Ishikawa (cell line): ENCODE measurements at regions not wholly inside any gene's neighbourhood (a gene's known extent, or its start where the extent isn't known, plus 50 kb on each side); places are given as distances from the start of the nearest gene placed in this dataset.

Source experiments
- CEBPB ChIP-seq: IDR thresholded peaks from 2 replicates; pipeline ENCODE4 v1.6.1; 2012
- CREB1 ChIP-seq: IDR thresholded peaks from 2 replicates; pipeline ENCODE4 v1.6.1; 2012; ENCODE audit warnings: low read depth
- EGR1 ChIP-seq: IDR thresholded peaks from 2 replicates; pipeline ENCODE4 v1.6.1; 2012
- EP300 ChIP-seq: IDR thresholded peaks from 2 replicates; pipeline ENCODE4 v1.6.1; 2012; ENCODE audit warnings: borderline replicate concordance
- FOXM1 ChIP-seq: IDR thresholded peaks from 2 replicates; pipeline ENCODE4 v1.6.1; 2012; ENCODE audit warnings: low read depth, borderline replicate concordance
- MAX ChIP-seq: IDR thresholded peaks from 2 replicates; pipeline ENCODE4 v1.6.1; 2012
- NFIC ChIP-seq: IDR thresholded peaks from 2 replicates; pipeline ENCODE4 v1.6.1; 2012
- RAD21 ChIP-seq: IDR thresholded peaks from 2 replicates; pipeline ENCODE4 v1.6.1; 2012; ENCODE audit warnings: low read depth
- TAF1 ChIP-seq: IDR thresholded peaks from 2 replicates; pipeline ENCODE4 v1.6.1; 2012; ENCODE audit warnings: low read depth, mild to moderate bottlenecking
- TCF12 ChIP-seq: IDR thresholded peaks from 2 replicates; pipeline ENCODE4 v1.6.1; 2012; ENCODE audit warnings: low read depth
- TEAD4 ChIP-seq: IDR thresholded peaks from 2 replicates; pipeline ENCODE4 v1.6.1; 2012
- YY1 ChIP-seq: IDR thresholded peaks from 2 replicates; pipeline ENCODE4 v1.6.1; 2012; ENCODE audit warnings: low read depth
- ZBTB7A ChIP-seq: IDR thresholded peaks from 2 replicates; pipeline ENCODE4 v1.6.1; 2012; ENCODE audit warnings: low read depth
- TF ChIP-seq, protein P1 (sequence below): IDR thresholded peaks from 2 replicates; pipeline ENCODE4 v1.6.1; 2012
- TF ChIP-seq, protein P2 (sequence below): IDR thresholded peaks from 2 replicates; pipeline ENCODE4 v1.6.1; 2012; ENCODE audit warnings: low read depth, mild to moderate bottlenecking

- no peak for TF ChIP-seq CEBPB
- no peak for TF ChIP-seq MAX
- no peak for TF ChIP-seq EP300
- TF ChIP-seq, protein P1, sequence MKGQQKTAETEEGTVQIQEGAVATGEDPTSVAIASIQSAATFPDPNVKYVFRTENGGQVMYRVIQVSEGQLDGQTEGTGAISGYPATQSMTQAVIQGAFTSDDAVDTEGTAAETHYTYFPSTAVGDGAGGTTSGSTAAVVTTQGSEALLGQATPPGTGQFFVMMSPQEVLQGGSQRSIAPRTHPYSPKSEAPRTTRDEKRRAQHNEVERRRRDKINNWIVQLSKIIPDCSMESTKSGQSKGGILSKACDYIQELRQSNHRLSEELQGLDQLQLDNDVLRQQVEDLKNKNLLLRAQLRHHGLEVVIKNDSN = no peak
- no peak for TF ChIP-seq ZBTB7A
- no peak for TF ChIP-seq TEAD4
- no peak for TF ChIP-seq CREB1
- TF ChIP-seq TAF1 = no peak
- TF ChIP-seq FOXM1 = no peak
- TF ChIP-seq, protein P2, sequence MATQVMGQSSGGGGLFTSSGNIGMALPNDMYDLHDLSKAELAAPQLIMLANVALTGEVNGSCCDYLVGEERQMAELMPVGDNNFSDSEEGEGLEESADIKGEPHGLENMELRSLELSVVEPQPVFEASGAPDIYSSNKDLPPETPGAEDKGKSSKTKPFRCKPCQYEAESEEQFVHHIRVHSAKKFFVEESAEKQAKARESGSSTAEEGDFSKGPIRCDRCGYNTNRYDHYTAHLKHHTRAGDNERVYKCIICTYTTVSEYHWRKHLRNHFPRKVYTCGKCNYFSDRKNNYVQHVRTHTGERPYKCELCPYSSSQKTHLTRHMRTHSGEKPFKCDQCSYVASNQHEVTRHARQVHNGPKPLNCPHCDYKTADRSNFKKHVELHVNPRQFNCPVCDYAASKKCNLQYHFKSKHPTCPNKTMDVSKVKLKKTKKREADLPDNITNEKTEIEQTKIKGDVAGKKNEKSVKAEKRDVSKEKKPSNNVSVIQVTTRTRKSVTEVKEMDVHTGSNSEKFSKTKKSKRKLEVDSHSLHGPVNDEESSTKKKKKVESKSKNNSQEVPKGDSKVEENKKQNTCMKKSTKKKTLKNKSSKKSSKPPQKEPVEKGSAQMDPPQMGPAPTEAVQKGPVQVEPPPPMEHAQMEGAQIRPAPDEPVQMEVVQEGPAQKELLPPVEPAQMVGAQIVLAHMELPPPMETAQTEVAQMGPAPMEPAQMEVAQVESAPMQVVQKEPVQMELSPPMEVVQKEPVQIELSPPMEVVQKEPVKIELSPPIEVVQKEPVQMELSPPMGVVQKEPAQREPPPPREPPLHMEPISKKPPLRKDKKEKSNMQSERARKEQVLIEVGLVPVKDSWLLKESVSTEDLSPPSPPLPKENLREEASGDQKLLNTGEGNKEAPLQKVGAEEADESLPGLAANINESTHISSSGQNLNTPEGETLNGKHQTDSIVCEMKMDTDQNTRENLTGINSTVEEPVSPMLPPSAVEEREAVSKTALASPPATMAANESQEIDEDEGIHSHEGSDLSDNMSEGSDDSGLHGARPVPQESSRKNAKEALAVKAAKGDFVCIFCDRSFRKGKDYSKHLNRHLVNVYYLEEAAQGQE = no peak
- TF ChIP-seq RAD21 = no peak
- no peak for TF ChIP-seq YY1
- no peak for TF ChIP-seq EGR1
- TF ChIP-seq NFIC = no peak
- no peak for TF ChIP-seq TCF12
Observed at GRCh38 chr2:2721296-2721835, 390.3 kb upstream of the MYT1L start.

DNA sequence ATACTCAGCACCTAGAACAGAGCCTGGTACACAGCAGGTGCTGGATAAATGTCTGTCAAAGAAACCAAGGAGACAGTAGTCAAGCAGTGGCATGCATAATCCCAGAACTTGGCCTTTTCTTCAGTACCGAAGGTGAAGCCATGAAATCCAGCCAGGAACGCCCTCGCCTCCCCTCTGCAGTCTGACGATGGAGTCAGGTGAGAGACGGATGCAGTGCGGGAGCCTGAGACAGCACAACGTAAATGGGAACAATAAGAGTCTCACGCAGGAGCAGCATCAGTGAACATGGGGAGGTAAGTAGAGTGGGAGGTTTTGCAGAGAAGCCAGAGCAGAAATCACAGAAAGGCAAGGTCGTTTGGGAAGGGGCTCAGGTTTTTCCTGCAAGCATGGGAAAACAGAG lies 389.3 kb upstream of the MYT1L start:
- TF ChIP-seq, protein P2 = no peak; the same call in 1 of the 2 replicates
- TF ChIP-seq NFIC (no peak), TAF1 (no peak), TEAD4 (no peak), FOXM1 (no peak), TCF12 (no peak), CEBPB (no peak), CREB1 (no peak), EGR1 (no peak)
- TF ChIP-seq, protein P1 = no peak

GRCh38 chr2:2719781-2720180 lies 388.7 kb upstream of the MYT1L start:
- TF ChIP-seq EP300 (no peak), CREB1 (no peak), YY1 (no peak), TEAD4 (no peak), CEBPB (no peak), ZBTB7A (no peak), FOXM1 (no peak), EGR1 (no peak), TAF1 (no peak), TCF12 (no peak), MAX (no peak), RAD21 (no peak)
- TF ChIP-seq, protein P2 = no peak
- TF ChIP-seq, protein P1 = no peak

DNA sequence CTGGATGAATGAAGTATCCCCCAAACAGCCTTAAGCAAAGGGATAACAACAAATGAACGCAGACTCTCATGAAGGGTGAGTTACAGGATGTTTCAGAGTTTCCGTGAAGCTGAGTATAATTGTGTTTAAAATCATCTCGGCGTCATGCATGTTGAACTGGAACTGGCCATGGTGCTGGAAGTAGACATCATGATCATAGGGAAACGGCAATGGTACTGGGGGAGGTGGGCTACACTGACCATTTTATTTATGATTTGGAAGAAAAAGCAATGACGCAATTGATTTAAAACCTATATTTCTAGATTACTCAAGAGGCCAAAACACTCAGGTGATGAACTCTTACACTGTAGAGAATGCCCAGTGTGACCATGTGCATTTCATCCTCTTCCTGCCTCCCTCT lies 387.9 kb upstream of the MYT1L start:
- TF ChIP-seq, protein P2 = peak; percentile 89
- TF ChIP-seq TAF1 = no peak
